GM18505 (cell line): ENCODE measurements at regions not wholly inside any gene's neighbourhood (a gene's known extent, or its start where the extent isn't known, plus 50 kb on each side); places are given as distances from the start of the nearest gene placed in this dataset.
A peak's percentile ranks its signal among the peaks of the same experiment; 100 is the strongest.
"Not testable (repeated sequence)": the region's sequence is repeated elsewhere in the genome, so short reads cannot be mapped to it uniquely, and the experiment has no call there.

Source experiments
- ATAC-seq: cut with Tn5 transposase; IDR thresholded peaks from one replicate; pipeline ENCODE4 v1.9.1; 2021; ENCODE audit not compliant: unreplicated experiment
- POLR2A ChIP-seq: IDR thresholded peaks from 4 replicates; pipeline ENCODE4 v1.6.1; 2011; ENCODE audit warnings: borderline replicate concordance; ENCODE audit not compliant: insufficient read depth, insufficient read length; ENCODE audit errors: extremely low read depth

- TF ChIP-seq POLR2A, result no peak
- no peak for ATAC-seq
These were observed 96.9 kb upstream of the CCDC71L start for GRCh38 chr7:106757846-106758245.

DNA sequence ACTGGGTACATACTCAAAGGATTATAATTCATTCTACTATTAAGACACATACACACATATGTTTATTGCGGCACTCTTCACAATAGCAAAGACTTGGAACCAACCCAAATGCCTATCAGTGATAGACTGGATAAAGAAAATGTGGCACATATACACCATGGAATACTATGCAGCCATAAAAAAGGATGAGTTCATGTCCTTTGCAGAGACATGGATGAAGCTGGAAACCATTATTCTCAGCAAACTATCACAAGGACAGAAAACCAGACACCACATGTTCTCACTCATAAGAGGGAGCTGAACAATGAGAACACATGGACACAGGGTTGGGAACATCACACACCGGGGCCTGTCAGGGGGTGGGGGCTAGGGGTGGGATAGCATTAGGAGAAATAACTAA, 101.9 kb upstream of the CCDC71L start:
- ATAC-seq, result not testable (repeated sequence)

DNA sequence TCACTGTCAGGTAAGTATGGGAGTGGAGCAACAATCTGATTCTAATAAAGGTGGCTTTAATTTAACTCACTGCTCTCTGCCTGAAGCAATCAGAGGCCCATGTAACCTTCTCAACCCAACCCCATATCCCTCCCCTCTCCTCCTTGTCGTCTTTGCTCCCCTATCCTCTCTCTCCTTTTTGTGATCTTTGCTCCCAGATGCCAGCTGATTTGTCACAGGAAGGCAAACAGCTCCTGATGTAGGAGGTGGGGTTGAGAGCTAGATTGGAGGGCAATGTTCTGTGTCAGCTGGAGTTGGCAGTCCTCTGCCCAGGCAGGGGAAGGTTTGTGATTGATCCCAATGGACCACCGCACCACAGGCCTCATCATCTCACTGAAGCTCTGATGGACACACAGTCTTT, 101.4 kb upstream of the PIK3CG start:
- no peak for TF ChIP-seq POLR2A
- no peak for ATAC-seq

DNA sequence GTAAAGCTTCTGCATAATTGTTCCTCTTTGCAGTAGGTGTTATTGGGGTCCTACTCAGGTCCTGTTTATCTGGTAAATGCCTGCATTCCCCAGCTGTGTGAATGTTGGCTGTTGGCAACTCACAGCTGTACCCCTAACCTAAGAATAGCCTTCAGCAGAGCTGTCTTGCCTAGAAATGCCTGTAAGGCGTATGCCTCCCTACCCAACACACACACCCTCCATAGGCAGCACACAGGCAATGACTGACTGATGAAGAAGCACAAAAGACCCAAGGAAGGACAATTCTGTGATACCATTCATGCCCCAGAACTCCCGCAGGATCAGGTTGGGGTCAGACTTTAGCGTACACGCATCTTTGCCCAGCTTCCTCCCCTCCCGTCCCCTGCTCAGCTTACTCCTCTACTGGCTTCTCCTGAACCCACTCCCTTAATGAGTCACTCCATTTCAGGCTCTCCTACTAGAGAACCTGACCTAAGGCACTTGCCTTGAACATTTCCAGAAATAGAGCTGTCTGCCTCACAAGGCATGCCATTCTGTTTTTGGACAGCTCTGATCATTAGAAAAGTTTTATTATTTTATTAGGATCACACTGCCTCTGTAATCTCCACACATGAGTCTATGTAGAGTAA, 99.2 kb upstream of the PIK3CG start:
- no peak for TF ChIP-seq POLR2A
- ATAC-seq, result no peak

GRCh38 chr7:106766551-106766950, 98.5 kb upstream of the PIK3CG start:
- no peak for ATAC-seq
- no peak for TF ChIP-seq POLR2A

- TF ChIP-seq POLR2A, result no peak
- no peak for ATAC-seq
These were observed 98.0 kb upstream of the PIK3CG start for GRCh38 chr7:106767078-106767477.

- ATAC-seq, result peak; percentile 69
- TF ChIP-seq POLR2A, result no peak
These were observed 97.4 kb upstream of the PIK3CG start for GRCh38 chr7:106767498-106768323.

- TF ChIP-seq POLR2A, result no peak
- peak; percentile 67 for ATAC-seq
These were observed 96.7 kb upstream of the PIK3CG start for GRCh38 chr7:106768324-106768751.

DNA sequence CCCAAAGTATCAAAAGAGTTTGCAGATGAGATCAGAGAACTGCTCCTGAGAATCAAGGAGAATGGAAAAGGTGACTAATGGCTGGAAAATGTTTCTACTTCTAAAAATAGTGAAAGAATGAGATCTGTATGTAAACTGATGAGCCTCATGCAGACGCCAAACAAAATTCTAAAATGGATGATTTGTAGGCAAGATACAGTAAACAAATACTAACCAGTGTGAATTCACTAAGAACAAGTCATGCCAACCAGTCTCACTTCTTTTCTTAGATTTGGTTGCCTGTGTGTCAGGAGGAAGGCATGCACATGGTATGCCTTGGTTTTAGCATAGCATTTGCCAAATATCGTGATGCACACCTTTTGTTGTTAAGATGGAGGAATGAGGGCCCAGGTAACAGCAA, 94.9 kb upstream of the PIK3CG start:
- TF ChIP-seq POLR2A, result no peak

GRCh38 chr7:106772655-106773108, 92.4 kb upstream of the PIK3CG start:
- no peak for TF ChIP-seq POLR2A
- ATAC-seq, result no peak

More for the DNA sequence above, 94.9 kb upstream of the PIK3CG start:
- ATAC-seq, result no peak

DNA sequence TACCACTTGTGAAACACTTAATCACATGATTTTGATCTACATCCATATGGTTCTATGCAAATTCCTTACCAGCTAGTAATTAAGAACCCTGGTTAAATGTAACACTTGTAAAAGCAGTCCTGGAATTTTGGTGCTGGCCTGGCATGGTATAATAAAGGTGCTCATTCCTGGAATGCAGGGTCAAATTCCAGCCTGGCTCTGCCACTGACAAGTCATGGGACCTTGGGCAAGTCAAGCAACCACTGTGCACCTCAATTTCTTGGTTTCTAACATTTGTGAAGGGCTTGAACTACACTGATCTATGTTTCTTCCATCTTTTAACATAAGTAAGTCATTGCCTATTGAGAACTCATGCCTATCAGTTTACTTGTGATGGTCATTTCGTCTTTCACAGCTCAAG, 91.9 kb upstream of the PIK3CG start:
- ATAC-seq, result no peak
- TF ChIP-seq POLR2A, result no peak

DNA sequence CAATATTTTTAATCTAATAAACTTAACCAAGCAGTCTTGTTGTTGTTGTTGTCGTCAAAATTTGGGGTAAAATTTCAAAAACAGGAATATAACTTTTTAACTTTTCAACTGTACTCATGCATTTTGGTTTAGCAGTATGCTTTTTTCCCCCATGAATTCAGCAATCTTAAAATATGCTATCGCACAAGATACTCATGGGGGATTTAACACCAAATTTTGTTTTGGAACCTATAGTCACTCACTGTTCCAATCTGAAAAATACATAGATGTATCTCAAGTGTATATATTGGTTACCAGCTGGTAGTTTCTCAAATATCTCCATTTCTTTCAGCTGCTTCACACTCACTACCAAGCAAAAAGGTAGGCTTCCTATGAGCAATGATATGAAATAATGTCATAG, 91.4 kb upstream of the PIK3CG start:
- no peak for ATAC-seq
- no peak for TF ChIP-seq POLR2A

DNA sequence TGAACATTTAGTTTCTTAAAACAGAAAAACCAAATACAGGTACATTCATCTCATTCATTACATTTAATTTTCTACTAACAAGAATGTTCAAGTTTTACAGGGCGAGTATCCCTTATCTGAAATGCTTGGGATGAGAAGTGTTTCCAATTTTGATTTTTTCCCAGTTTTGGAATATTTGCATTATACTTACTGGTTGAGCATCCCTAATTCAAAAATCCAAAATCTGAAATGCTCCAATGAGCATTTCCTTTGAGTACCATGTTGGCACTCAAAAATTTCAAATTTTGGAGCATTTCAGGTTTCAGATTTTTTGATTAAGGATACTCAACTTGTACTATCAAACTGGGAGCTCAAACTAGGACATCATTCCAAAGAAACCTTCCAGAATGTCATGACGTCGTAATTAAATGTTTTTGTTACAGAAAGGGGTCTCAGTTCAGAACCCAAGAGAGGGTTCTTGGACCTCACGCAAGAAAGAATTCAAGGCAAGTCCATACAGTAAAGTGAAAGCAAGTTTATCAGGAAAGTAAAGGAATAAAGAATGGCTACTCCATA, 90.8 kb upstream of the PIK3CG start:
- no peak for TF ChIP-seq POLR2A
- no peak for ATAC-seq
